Parathyroid adenoma (tissue), 2 donors: ENCODE measurements at regions not wholly inside any gene's neighbourhood (a gene's known extent, or its start where the extent isn't known, plus 50 kb on each side); places are given as distances from the start of the nearest gene placed in this dataset.

Experiments used
- H2AFZ ChIP-seq: fragments of 300-600 bp; sonication (generic); one replicate; pipeline ENCODE4 v1.7.0; 2017; ENCODE audit warnings: antibody characterized with exemption, mild to moderate bottlenecking
- H3K27ac ChIP-seq: fragments of 300-600 bp; sonication (generic); one replicate; pipeline ENCODE4 v1.7.0; 2017
- H3K27me3 ChIP-seq: fragments of 300-600 bp; sonication (generic); one replicate; pipeline ENCODE4 v1.7.0; 2017; ENCODE audit warnings: low read length; ENCODE audit not compliant: control insufficient read depth, insufficient read depth
- H3K36me3 ChIP-seq: fragments of 300-600 bp; sonication (generic); one replicate; pipeline ENCODE4 v1.7.0; 2017; ENCODE audit warnings: low read length; ENCODE audit not compliant: control insufficient read depth, insufficient read depth
- H3K4me1 ChIP-seq: fragments of 300-600 bp; sonication (generic); one replicate; pipeline ENCODE4 v1.7.0; 2017; ENCODE audit warnings: control low read depth
- H3K4me2 ChIP-seq: fragments of 300-600 bp; sonication (generic); one replicate; pipeline ENCODE4 v1.7.0; 2017; ENCODE audit warnings: low read length
- H3K4me3 ChIP-seq: fragments of 300-600 bp; sonication (generic); one replicate; pipeline ENCODE4 v1.7.0; 2017; ENCODE audit warnings: low read depth, low read length
- H3K79me2 ChIP-seq: fragments of 300-600 bp; sonication (generic); one replicate; pipeline ENCODE4 v1.7.0; 2017; ENCODE audit warnings: control low read depth
- H3K9ac ChIP-seq: fragments of 300-600 bp; sonication (generic); one replicate; pipeline ENCODE4 v1.7.0; 2017; ENCODE audit warnings: mild to moderate bottlenecking
- H3K9me3 ChIP-seq: fragments of 300-600 bp; sonication (generic); one replicate; pipeline ENCODE4 v1.7.0; 2017; ENCODE audit warnings: low read length; ENCODE audit not compliant: control insufficient read depth
- TF ChIP-seq, protein P1 (sequence below): fragments of 300-600 bp; sonication (generic); IDR thresholded peaks from one replicate; pipeline ENCODE4 v1.7.0; 2017; ENCODE audit warnings: antibody characterized with exemption, mild to moderate bottlenecking
- donor health status: primary hyperparathyroidism.

GRCh38 chr12:46465307-46465706 lies 92.7 kb upstream of the SLC38A2 start:
- TF ChIP-seq, protein P1, sequence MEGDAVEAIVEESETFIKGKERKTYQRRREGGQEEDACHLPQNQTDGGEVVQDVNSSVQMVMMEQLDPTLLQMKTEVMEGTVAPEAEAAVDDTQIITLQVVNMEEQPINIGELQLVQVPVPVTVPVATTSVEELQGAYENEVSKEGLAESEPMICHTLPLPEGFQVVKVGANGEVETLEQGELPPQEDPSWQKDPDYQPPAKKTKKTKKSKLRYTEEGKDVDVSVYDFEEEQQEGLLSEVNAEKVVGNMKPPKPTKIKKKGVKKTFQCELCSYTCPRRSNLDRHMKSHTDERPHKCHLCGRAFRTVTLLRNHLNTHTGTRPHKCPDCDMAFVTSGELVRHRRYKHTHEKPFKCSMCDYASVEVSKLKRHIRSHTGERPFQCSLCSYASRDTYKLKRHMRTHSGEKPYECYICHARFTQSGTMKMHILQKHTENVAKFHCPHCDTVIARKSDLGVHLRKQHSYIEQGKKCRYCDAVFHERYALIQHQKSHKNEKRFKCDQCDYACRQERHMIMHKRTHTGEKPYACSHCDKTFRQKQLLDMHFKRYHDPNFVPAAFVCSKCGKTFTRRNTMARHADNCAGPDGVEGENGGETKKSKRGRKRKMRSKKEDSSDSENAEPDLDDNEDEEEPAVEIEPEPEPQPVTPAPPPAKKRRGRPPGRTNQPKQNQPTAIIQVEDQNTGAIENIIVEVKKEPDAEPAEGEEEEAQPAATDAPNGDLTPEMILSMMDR, result no peak
- H3K4me1 ChIP-seq, result peaks cover 27% of the 10 kb centered on the region
- no peaks in the 10 kb centered on the region for H3K79me2 ChIP-seq
- no peak overlapping the region for H3K4me3 ChIP-seq
- no peaks in the 10 kb centered on the region for H3K27me3 ChIP-seq
- H2AFZ ChIP-seq, result peak overlapping the region; percentile 10
- H3K4me2 ChIP-seq, result no peak overlapping the region
- H3K9me3 ChIP-seq, result no peaks in the 10 kb centered on the region
- no peak overlapping the region for H3K9ac ChIP-seq
- no peak overlapping the region for H3K27ac ChIP-seq
- no peaks in the 10 kb centered on the region for H3K36me3 ChIP-seq

DNA sequence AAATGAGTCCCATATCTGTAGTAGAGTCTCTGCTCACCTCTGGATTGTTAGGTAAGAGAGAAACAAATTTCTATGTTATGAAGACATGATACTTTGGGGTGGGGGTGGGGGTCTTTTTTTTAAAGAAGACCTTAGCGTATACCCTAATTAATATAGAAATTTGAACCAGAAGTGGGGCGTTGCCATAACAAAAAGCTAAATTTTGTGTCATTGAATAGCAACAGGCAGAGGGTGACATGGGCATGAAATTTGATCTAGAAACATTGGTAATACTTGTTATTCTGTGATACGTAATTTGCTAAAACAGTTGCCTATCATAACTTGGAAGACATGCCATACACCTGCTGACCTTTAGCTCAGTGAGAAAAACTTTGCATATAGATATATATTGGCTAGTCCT lies 92.3 kb upstream of the SLC38A2 start:
- TF ChIP-seq, protein P1, result no peak
- H3K4me1 ChIP-seq, result peaks cover 27% of the 10 kb centered on the region

GRCh38 chr12:46462641-46463355 lies 90.2 kb upstream of the SLC38A2 start:
- H3K4me3 ChIP-seq, result no peak overlapping the region
- H3K27ac ChIP-seq, result peak overlapping the region; percentile 58
- peak overlapping the region; percentile 74 for H2AFZ ChIP-seq
- no peaks in the 10 kb centered on the region for H3K9me3 ChIP-seq
- H3K4me2 ChIP-seq, result no peak overlapping the region
- H3K36me3 ChIP-seq, result no peaks in the 10 kb centered on the region
- H3K79me2 ChIP-seq, result no peaks in the 10 kb centered on the region
- no peaks in the 10 kb centered on the region for H3K27me3 ChIP-seq
- peaks cover 27% of the 10 kb centered on the region for H3K4me1 ChIP-seq
- no peak overlapping the region for H3K9ac ChIP-seq
- TF ChIP-seq, protein P1, result no peak

More for the DNA sequence above, 92.3 kb upstream of the SLC38A2 start:
- Histone ChIP-seq H3K36me3 (no peaks in the 10 kb centered on the region), H3K4me2 (no peak overlapping the region), H3K27ac (no peak overlapping the region), H3K4me3 (no peak overlapping the region), H3K79me2 (no peaks in the 10 kb centered on the region), H3K9ac (no peak overlapping the region), H2AFZ (no peak overlapping the region), H3K9me3 (no peaks in the 10 kb centered on the region), H3K27me3 (no peaks in the 10 kb centered on the region)

DNA sequence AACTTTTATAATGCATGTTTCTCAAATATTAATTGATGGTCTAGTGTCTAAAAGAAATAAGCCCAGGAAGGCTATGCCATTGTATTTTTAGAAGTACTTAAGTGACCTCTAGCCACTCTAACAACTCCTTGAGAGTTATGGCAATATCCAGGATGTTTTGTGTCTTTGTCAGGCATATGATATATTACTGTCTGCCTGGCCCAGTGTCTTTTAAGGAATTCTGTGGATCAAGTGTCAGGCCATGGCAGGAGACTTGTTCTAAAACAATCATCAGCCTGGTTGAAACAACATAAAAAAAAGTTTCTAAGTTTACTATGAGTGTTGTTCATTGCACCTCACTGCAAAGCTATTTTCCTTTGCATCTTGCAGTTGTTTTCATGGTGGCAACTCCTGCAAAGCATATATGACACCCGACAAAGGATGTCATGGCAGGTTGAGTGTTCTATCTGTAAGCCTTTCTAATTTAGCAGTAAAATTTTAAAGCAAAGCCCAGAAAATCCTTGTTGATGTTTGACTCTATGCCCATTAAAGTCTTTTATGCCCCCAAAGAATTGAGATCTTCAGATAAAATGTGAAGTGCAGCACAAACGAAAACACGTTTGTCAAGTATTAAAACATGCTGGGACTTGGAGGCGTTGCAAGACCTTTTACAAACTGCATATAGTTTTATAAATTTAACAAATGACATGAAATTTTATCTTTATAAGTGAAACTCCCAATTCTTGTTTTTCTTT lies 89.5 kb upstream of the SLC38A2 start:
- H2AFZ ChIP-seq, result no peak overlapping the region
- H3K4me3 ChIP-seq, result no peak overlapping the region

More for the DNA sequence above, 89.5 kb upstream of the SLC38A2 start:
- Histone ChIP-seq H3K27me3 (no peaks in the 10 kb centered on the region), H3K4me1 (peaks cover 27% of the 10 kb centered on the region), H3K27ac (peak overlapping the region; percentile 58), H3K9ac (no peak overlapping the region), H3K9me3 (no peaks in the 10 kb centered on the region), H3K36me3 (no peaks in the 10 kb centered on the region), H3K79me2 (no peaks in the 10 kb centered on the region), H3K4me2 (no peak overlapping the region)
- TF ChIP-seq, protein P1, result no peak
